ENCODE measurements at regions not wholly inside any gene's neighbourhood (a gene's known extent, or its start where the extent isn't known, plus 50 kb on each side); places are given as distances from the start of the nearest gene placed in this dataset.

- no peak for DNase-seq (ENCODE audit: low read depth)
Measured at GRCh38 chr16:73747328-73747727, 549.3 kb upstream of the PSMD7 start.

GRCh38 chr16:73746554-73746953 lies 550.1 kb upstream of the PSMD7 start:
- no peak for DNase-seq (ENCODE audit: low read depth)

- peak; percentile 28 for DNase-seq (ENCODE audit: low read depth)
Measured at GRCh38 chr16:73743665-73744496, 552.7 kb upstream of the PSMD7 start.

- no peak for DNase-seq (ENCODE audit: low read depth)
Measured at GRCh38 chr16:73739049-73739769, 557.4 kb upstream of the PSMD7 start.

GRCh38 chr16:73738266-73738665 lies 558.3 kb upstream of the PSMD7 start:
- no peak for DNase-seq (ENCODE audit: low read depth)

GRCh38 chr16:73737637-73738036 lies 559.0 kb upstream of the PSMD7 start:
- no peak for DNase-seq (ENCODE audit: low read depth)

GRCh38 chr16:73735954-73736353 lies 560.7 kb upstream of the PSMD7 start:
- no peak for DNase-seq (ENCODE audit: low read depth)

- DNase-seq (ENCODE audit: low read depth) = peak; percentile 70
Measured at GRCh38 chr16:73735018-73735417, 561.6 kb upstream of the PSMD7 start.

GRCh38 chr16:73732681-73733080 lies 563.9 kb upstream of the PSMD7 start:
- DNase-seq (ENCODE audit: low read depth) = no peak

GRCh38 chr16:73732143-73732542 lies 564.5 kb upstream of the PSMD7 start:
- no peak for DNase-seq (ENCODE audit: low read depth)

GRCh38 chr16:73730481-73731090 lies 566.0 kb upstream of the PSMD7 start:
- DNase-seq (ENCODE audit: low read depth) = no peak

GRCh38 chr16:73725156-73725555 lies 571.5 kb upstream of the PSMD7 start:
- no peak for DNase-seq (ENCODE audit: low read depth)

- no peak for DNase-seq (ENCODE audit: low read depth)
Measured at GRCh38 chr16:73724503-73724902, 572.1 kb upstream of the PSMD7 start.

- DNase-seq (ENCODE audit: low read depth) = no peak
Measured at GRCh38 chr16:73717266-73717974, 579.2 kb upstream of the PSMD7 start.

- no peak for DNase-seq (ENCODE audit: low read depth)
Measured at GRCh38 chr16:73714976-73715375, 581.6 kb upstream of the PSMD7 start.

GRCh38 chr16:73713778-73714495 lies 582.7 kb upstream of the PSMD7 start:
- peak; percentile 53 for DNase-seq (ENCODE audit: low read depth)

GRCh38 chr16:73713251-73713650 lies 583.4 kb upstream of the PSMD7 start:
- no peak for DNase-seq (ENCODE audit: low read depth)

GRCh38 chr16:73711406-73712080 lies 585.1 kb upstream of the PSMD7 start:
- no peak for DNase-seq (ENCODE audit: low read depth)

GRCh38 chr16:73710526-73710925 lies 586.1 kb upstream of the PSMD7 start:
- DNase-seq (ENCODE audit: low read depth) = no peak

GRCh38 chr16:73707863-73708262 lies 588.8 kb upstream of the PSMD7 start:
- no peak for DNase-seq (ENCODE audit: low read depth)

GRCh38 chr16:73703891-73704290 lies 592.7 kb upstream of the PSMD7 start:
- DNase-seq (ENCODE audit: low read depth) = no peak

Measured in Daoy (cell line).